ENCODE measurements at regions not wholly inside any gene's neighbourhood (a gene's known extent, or its start where the extent isn't known, plus 50 kb on each side); places are given as distances from the start of the nearest gene placed in this dataset.

- TF ChIP-seq TCF12 (IDR thresholded peaks at IDR 0.05; ENCODE audit: low read depth, low read length) (0 out of 2 replicates have a peak, but pooled peaks have one; percentile 51), CEBPB (IDR thresholded peaks at IDR 0.05; ENCODE audit: low read depth, low read length) (no peak), CBX5 (IDR thresholded peaks at IDR 0.05; ENCODE audit: low read depth, low read length) (no peak), RXRA (IDR thresholded peaks at IDR 0.05; ENCODE audit: insufficient read depth, low read depth, low read length) (no peak), CHD7 (IDR thresholded peaks at IDR 0.05; ENCODE audit: insufficient replicate concordance, low read length) (peak; percentile 33), TAF1 (IDR thresholded peaks at IDR 0.05; ENCODE audit: low read depth, low read length) (no peak), YY1 (IDR thresholded peaks at IDR 0.05; ENCODE audit: low read depth, low read length) (peak; percentile 81), NANOG (IDR thresholded peaks at IDR 0.05; ENCODE audit: insufficient read depth, low read depth, low read length, poor library complexity, severe bottlenecking) (peak; percentile 67), FOSL1 (IDR thresholded peaks at IDR 0.05; ENCODE audit: insufficient read depth, low read depth, low read length) (no peak), KDM5A (IDR thresholded peaks at IDR 0.05; ENCODE audit: low read length) (no peak), SRF (IDR thresholded peaks at IDR 0.05; ENCODE audit: low read depth, low read length) (no peak), CHD2 (IDR thresholded peaks at IDR 0.05; ENCODE audit: low read length) (0 out of 2 replicates have a peak, but pooled peaks have one; percentile 10)
Measured at GRCh38 chr11:122306831-122307391, 190.9 kb upstream of the BLID start (continued).

Measured in H1 (cell line).